ENCODE measurements at regions not wholly inside any gene's neighbourhood (a gene's known extent, or its start where the extent isn't known, plus 50 kb on each side); places are given as distances from the start of the nearest gene placed in this dataset.

GRCh38 chr12:115215544-115215943 lies 531.6 kb upstream of the TBX3 start:
- no peak for DNase-seq (ENCODE audit: low read depth)

- no peak for DNase-seq (ENCODE audit: low read depth)
Observed at GRCh38 chr12:115213538-115214016, 529.6 kb upstream of the TBX3 start.

GRCh38 chr12:115213118-115213517 lies 529.1 kb upstream of the TBX3 start:
- no peak for DNase-seq (ENCODE audit: low read depth)

DNA sequence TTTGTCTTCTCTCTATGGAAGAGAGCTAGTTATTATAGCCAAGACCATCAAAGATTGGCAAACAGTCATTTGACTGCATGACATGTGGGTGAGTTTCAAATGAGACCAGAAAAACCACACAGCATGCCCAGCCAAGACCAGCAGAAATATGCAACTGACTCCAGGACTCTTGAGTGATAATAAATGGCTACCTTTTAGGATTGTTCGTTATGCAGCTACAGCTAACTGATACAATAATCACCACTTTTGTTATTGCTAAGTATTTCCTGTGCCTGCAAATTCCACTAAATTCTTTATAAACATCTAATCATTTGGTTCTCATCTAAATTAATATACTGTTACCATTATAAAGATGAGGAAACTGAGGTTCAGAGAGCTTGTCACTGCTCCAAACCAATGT lies 528.4 kb upstream of the TBX3 start:
- no peak for DNase-seq (ENCODE audit: low read depth)

- DNase-seq (ENCODE audit: low read depth), result no peak
Observed at GRCh38 chr12:115210533-115211252, 526.7 kb upstream of the TBX3 start.

DNA sequence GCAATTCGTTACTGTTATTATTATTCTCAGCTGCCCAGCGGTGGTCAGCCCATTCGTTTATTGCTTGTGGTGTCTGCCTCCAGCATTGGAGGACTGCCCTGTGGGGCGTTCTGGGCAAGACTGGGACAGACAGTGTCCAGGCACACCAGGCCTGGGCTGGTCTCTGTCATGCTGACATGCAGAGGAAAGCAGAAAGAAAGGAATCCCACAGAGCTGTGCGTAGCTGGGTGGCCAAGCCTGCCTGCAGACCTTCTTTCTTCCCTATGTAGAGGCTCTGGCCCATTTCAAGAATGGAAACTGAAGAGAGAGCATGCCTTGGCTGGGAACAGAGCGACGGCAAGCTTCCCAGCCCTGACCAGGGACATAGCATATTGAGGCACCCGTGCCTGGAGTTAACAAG lies 525.3 kb upstream of the TBX3 start:
- no peak for DNase-seq (ENCODE audit: low read depth)

GRCh38 chr12:115208098-115208497 lies 524.1 kb upstream of the TBX3 start:
- no peak for DNase-seq (ENCODE audit: low read depth)

- DNase-seq (ENCODE audit: low read depth), result no peak
Observed at GRCh38 chr12:115207216-115207915, 523.4 kb upstream of the TBX3 start.

DNA sequence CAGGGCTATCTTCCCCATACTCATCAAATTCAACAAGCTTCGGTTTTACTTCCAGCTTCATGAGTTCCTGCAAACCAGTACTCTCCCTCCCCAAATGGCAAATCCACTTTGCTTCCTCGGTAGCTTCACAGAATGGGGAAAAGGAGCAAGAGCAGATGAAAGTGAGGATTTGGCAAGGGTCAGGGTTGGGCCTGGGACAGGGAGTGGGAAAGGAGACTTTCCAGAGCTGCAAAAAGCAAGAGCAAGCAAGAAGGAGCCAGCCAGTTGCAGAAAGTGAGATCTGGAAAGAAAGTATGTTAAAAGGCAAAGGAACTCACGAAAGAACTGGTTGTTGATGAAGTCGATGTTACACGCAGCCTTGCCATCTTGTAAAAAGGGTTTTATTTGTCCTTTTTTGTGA lies 522.8 kb upstream of the TBX3 start:
- no peak for DNase-seq (ENCODE audit: low read depth)

- no peak for DNase-seq (ENCODE audit: low read depth)
Observed at GRCh38 chr12:115205755-115206308, 521.9 kb upstream of the TBX3 start.

- peak; percentile 41 for DNase-seq (ENCODE audit: low read depth)
Observed at GRCh38 chr12:115204957-115205754, 521.2 kb upstream of the TBX3 start.

DNA sequence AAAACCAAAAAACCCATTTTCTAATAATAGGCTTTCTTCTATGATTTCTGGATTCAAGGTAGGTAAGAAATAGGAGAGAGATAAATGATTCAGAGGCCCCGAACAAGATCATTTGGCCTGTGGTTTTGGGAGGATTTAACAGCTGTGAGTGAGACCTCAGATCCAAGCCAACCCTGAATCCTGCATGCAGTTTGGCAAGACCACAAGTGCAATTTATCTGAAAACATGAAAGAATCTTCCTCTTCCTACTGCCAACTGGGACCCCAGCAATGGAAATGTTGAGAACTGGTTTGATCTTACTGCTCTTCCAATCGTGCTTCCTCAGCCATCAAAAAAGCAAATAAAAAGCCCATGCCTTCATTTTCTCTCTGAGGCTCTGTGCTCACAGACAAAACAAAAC lies 519.7 kb upstream of the TBX3 start:
- peak; percentile 19 for DNase-seq (ENCODE audit: low read depth)

DNA sequence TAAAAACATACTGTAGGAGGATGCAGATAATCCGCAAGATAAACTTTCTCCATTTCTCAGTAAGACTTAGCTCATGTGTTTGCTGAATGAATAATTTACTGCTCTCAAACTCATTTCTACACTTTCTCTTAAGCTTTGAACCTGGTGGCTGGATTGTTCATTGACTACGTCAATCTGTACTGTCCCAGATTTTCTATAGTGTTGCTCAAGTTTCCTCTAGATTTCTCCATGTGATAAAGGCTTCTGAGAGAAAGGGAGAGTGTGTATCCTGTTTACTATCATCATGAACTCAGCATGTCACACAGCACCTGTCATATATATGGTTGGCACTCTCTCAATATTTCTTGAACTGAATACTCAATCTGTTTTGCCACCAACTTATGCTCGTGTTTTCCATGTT lies 518.0 kb upstream of the TBX3 start:
- no peak for DNase-seq (ENCODE audit: low read depth)

DNA sequence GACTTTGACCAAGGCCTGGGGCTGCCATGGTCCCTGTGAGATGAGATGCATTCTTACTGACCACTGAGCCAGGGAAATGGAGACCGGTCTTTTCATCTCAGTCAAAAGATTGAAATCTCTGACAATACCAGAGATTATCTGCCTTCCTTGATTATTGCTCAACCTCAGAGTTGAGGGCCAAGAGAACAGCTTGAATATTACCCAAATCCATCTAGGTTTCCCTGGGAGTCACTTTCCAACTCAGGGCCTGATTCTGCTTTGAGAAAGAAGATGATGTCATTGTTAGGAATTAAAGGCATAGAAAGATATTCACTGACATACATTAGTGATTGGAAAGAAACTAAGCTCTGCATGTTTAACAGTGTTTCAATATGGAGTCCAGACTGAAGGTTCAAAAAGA lies 515.9 kb upstream of the TBX3 start:
- peak; percentile 29 for DNase-seq (ENCODE audit: low read depth)

GRCh38 chr12:115194857-115195256 lies 510.9 kb upstream of the TBX3 start:
- no peak for DNase-seq (ENCODE audit: low read depth)

GRCh38 chr12:115194448-115194847 lies 510.5 kb upstream of the TBX3 start:
- DNase-seq (ENCODE audit: low read depth), result no peak

DNA sequence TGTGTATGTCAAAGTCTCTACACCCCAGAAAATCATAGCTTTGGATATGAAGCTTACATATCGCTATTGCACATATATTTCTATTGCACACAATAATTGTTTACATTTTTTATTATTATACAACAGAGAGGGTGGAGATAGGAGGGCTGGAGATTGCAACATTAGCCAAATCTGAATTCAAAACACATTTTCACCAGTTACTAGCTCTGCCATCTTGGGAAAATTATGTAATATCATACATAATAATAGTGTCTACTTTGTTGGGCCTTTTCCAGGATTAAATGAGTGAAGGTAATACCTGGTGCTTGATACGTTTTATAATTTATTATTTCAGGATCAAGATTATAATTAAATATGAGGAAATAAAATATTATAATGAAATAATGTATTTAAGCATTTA lies 507.4 kb upstream of the TBX3 start:
- DNase-seq (ENCODE audit: low read depth), result no peak

GRCh38 chr12:115190010-115190770 lies 506.2 kb upstream of the TBX3 start:
- no peak for DNase-seq (ENCODE audit: low read depth)

GRCh38 chr12:115185506-115185905 lies 501.5 kb upstream of the TBX3 start:
- DNase-seq (ENCODE audit: low read depth), result no peak

DNA sequence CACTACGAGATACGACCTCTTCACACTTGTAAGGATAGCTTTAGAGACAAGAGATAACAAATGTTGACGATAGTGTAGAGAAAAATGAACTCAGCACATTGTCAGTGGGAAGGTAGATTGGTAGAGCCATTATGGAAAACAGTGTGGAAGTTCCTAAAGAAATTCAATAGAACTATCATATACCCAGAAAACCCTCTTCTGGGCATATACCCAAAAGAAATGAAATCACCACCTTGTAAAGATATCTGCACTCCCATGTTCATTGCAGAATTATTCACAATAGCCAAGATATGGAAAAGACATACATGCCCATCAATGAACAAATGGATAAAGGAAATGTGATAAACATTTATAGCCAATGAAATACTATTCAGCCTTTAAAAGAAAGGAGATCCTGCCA lies 499.8 kb upstream of the TBX3 start:
- DNase-seq (ENCODE audit: low read depth), result no peak

DNA sequence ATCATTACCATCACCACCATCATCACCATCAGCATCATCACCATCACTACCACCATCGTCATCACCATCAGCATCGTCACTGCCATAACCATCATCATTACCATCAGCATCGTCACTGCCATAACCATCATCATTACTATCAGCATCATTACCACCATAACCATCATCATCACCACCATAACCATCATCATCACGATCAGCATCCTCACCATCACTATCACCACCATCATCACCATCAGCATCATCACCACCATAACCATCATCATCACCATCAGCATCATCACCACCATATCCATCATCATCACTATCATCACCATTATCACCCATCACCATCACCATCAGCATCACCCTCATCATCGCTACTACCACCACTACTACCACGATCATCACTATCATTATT lies 493.9 kb upstream of the TBX3 start:
- DNase-seq (ENCODE audit: low read depth), result no peak
